Activated T-helper 9 cell treated with anti-CD3 and anti-CD28 coated beads, Interleukin-2, amount 50 U/mL, for 16 hours (primary cell): ENCODE measurements at regions not wholly inside any gene's neighbourhood (a gene's known extent, or its start where the extent isn't known, plus 50 kb on each side); places are given as distances from the start of the nearest gene placed in this dataset.
"Not testable (repeated sequence)": the region's sequence is repeated elsewhere in the genome, so short reads cannot be mapped to it uniquely, and the experiment has no call there.

Experiments
- DNase-seq: peaks from one replicate; pipeline ENCODE4 v3.0.0-alpha.2; 2020; ENCODE audit warnings: low read depth

DNA sequence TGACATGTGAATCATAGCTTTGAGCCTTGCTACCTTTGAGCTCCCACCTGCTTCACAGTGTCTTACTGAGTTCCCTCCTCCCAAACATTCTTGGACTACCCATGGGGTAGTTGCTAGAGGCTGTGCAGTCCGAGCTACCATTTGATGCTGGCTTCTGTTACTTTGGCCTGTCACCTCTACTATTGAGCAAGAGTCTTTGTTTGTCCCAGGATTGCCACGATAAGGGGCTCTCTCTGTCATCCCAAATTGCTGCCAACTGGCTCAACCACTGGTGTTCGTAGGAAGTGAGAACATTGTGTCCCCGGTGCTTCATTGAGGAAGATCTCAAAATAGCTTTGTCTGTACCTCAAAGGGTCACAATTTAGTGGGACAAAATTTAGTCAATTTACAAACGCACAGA is 59.1 kb upstream of the PAX8 start:
- DNase-seq, result no peak

- not testable (repeated sequence) for DNase-seq
Observed at GRCh38 chr2:113336040-113336439, 57.3 kb upstream of the PAX8 start.

- no peak for DNase-seq
Observed at GRCh38 chr2:113334147-113334546, 55.4 kb upstream of the PAX8 start.

GRCh38 chr2:113333735-113334134 is 55.0 kb upstream of the PAX8 start:
- DNase-seq, result not testable (repeated sequence)

DNA sequence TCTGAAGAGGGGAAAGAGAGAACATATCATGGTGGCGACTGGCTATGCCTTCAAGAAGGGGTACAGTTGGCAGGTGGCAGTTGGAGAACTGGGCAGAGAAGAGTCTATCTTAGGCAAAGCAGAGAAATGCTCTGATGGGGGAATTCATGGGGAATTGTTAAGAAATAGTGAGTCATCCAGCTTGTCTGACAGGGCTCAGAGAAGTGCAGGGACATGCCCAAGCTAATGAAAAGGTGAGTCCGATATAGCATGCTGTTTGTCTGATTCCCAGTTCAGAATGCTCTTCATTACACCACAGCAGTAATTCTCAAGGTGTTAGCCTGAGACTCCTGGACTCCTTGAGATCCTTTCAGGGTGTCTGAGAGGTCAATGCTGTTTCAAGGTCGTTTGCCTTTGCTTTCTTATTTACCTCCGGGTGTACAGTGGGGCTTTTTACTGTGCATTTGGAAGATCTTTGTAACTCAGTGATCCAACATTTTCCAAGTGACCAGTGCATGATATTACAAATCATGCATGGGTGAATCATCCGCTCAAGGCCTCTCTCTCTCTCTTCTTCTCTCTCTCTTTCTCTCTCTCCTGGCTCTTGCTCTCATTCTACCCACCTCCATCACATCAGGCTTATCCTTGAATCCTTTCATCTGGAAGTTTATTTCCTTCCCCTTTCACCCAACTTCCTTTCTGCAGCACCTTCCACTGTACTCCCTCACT is 51.5 kb upstream of the PAX8 start:
- DNase-seq, result not testable (repeated sequence)

DNA sequence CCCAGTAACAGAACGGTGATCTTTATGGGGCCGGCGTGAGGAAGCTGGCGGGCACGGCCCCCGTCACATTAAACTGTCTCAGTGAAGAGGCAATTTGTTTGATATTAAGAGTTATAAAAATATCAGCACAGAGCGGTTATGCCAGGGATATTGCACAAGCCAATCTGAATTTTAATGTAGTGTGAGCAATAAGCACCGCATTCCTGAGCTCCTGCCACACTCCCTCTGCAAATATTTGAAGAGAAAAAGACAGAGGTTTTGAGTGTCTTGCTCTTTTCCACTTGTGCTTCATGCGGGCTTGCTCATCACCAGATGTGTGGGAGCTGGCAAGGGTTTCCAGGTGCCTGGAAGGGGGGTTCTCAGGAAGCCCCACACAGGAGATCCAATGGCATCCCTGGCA is 50.3 kb upstream of the PAX8 start:
- not testable (repeated sequence) for DNase-seq

GRCh38 chr2:113328572-113328971 is 49.9 kb upstream of the PAX8 start:
- not testable (repeated sequence) for DNase-seq
